Large intestine (tissue), 3 donors: ENCODE measurements at regions not wholly inside any gene's neighbourhood (a gene's known extent, or its start where the extent isn't known, plus 50 kb on each side); places are given as distances from the start of the nearest gene placed in this dataset.
A peak's percentile ranks its signal among the peaks of the same experiment; 100 is the strongest.

Source experiments
- DNase-seq, 2 donors: peaks; one replicate each; pipeline versions ENCODE4 v3.0.0 to v3.0.0-alpha.2; 2013
- H3K27ac ChIP-seq: one replicate; pipeline ENCODE4 v1.5.1; 2013; ENCODE audit warnings: low read length
- H3K27me3 ChIP-seq: 2 replicates; pipeline ENCODE4 v1.6.1; 2013; ENCODE audit warnings: low read length; ENCODE audit not compliant: control insufficient read depth, insufficient read depth
- H3K36me3 ChIP-seq: 2 replicates; pipeline ENCODE4 v1.6.1; 2013; ENCODE audit warnings: low read length; ENCODE audit not compliant: control insufficient read depth, insufficient read depth
- H3K4me1 ChIP-seq: one replicate; pipeline ENCODE4 v1.6.1; 2013; ENCODE audit warnings: low read length; ENCODE audit not compliant: control insufficient read depth, insufficient read depth
- H3K4me3 ChIP-seq: one replicate; pipeline ENCODE4 v1.5.1; 2013; ENCODE audit warnings: low read length
- H3K9me3 ChIP-seq: one replicate; pipeline ENCODE4 v1.6.1; 2013; ENCODE audit warnings: mild to moderate bottlenecking, low read depth, low read length, moderate library complexity; ENCODE audit not compliant: control insufficient read depth
- WGBS: methylation state at CpG from one replicate; pipeline ENCODE4 v1.1.5; 2013; ENCODE audit warnings: low lambda C conversion rate; ENCODE audit not compliant: insufficient coverage; 5-methylcytosine and 5-hydroxymethylcytosine counted together

DNA sequence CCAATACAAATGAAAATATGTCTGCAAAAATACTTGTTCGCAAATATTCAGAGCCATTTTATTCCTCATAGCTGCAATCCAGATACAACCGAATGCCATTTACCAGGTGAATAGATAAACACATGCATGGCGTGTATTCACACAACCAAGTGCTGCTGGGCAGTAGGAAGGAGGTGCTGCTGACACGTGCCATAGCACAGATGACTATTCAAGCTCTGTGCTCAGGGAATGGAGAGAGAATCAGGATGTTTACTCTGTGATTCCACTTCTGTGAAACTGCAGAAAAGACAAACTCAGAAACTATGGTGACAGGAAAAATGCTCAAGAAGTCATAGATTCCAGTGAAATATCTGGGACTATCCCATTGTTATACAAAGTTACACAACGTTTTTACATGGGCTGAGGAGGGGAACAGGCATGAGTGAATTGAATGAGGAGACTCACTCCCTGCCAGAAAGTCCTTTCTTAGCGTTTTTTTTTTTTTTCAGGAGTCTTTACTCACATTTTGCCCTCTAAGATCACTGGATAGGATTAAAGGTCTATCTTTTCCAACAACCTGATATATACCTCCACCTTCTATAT, 152.9 kb upstream of the NDN start:
- DNase-seq: no peak
- H3K27ac ChIP-seq: no peak overlapping the region
- no peaks in the 10 kb centered on the region for H3K27me3 ChIP-seq
- WGBS: 67% methylated on average over 2 of the region's 6 CpGs
- no peaks in the 10 kb centered on the region for H3K9me3 ChIP-seq
- no peak overlapping the region for H3K4me3 ChIP-seq
- no peaks in the 10 kb centered on the region for H3K36me3 ChIP-seq
- H3K4me1 ChIP-seq: no peaks in the 10 kb centered on the region

DNA sequence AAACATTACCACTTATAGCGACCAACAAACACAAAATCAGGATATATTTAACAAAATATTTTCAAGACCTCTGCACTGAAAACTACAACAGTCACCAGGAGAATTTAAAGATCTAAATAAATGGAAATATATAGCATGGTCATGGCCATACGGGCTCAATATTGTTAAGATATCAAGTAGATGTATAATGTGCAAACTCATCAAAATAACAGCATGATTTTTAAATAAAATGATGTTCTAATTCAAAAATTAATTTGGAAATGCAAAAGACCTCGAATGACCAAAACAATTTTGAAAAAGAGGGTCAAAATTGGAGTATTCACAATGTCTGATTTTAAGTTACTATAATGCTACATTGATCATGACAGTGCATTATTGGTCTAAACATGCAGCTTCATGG, 159.1 kb upstream of the NDN start:
- Histone ChIP-seq H3K4me1 (no peaks in the 10 kb centered on the region), H3K36me3 (no peaks in the 10 kb centered on the region), H3K4me3 (no peak overlapping the region), H3K27me3 (no peaks in the 10 kb centered on the region), H3K9me3 (no peaks in the 10 kb centered on the region), H3K27ac (no peak overlapping the region)
- no peak for DNase-seq
- WGBS: 53% methylated on average over 3 of the region's 3 CpGs

DNA sequence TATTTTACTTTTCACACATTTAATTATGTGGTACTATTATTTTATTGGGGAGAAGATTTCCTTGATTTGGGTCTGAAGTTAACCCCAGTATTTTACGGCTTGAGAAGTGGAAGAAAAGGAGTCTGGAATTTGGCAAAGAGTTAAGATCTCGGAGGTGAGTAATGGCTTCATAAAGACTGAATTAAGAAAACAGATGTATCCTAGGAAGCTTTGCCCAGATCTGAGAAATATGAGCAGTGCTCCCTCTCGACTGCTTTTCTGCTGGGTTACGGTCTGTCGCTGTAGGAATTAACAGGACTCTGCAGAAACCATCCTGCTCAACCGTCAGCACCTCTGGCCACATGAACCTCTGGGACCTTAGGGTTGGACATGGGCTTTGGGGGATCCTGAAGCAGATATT, 163.6 kb upstream of the NDN start:
- Histone ChIP-seq H3K36me3 (no peaks in the 10 kb centered on the region), H3K27me3 (no peaks in the 10 kb centered on the region), H3K4me3 (no peak overlapping the region), H3K4me1 (no peaks in the 10 kb centered on the region), H3K27ac (no peak overlapping the region), H3K9me3 (no peaks in the 10 kb centered on the region)
- WGBS: 86% methylated on average over 2 of the region's 6 CpGs
- DNase-seq: no peak

DNA sequence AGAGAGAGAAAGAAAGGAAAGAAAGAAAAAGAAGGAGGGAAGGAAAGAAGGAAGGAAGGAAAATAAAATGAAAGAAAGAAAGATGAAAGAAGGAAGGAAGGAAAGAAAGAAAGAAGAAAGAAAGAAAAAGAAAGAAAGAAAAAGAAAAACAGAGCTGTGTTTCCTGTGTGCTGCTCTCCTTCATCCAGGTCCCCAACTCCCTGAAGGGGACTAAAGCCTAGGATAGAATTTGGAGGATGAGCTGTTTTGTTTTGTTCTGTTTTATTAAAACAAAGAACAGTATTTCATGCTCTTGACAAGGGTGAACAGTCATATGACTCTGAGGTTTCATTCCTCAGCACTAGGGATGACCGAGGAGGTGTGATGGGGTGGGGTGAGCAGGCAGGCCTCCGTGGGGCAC, 164.8 kb upstream of the NDN start:
- Histone ChIP-seq H3K36me3 (no peaks in the 10 kb centered on the region), H3K4me1 (no peaks in the 10 kb centered on the region), H3K27ac (no peak overlapping the region), H3K27me3 (no peaks in the 10 kb centered on the region), H3K4me3 (no peak overlapping the region), H3K9me3 (no peaks in the 10 kb centered on the region)
- WGBS: no CpG with 5 or more reads among the region's 2 CpGs
- no peak for DNase-seq

DNA sequence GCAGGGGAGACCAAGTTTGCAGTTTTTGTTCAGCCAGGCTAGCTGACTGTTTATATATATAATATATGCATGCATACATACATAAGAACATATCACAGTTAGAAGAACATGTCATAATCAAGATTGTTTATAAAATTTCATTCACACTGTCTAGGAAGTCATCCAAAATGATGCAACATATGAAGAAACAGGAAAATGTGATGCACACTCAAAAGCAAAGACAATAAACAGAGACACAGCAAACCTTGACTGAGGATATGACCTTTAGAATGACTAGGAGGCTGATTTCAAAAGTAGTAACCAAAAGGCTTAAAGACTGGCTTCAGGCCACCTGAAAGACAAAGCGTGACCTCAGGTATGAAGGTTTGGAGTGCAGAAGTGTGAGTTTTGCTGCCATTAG, 166.2 kb upstream of the NDN start:
- no peaks in the 10 kb centered on the region for H3K9me3 ChIP-seq
- no peak overlapping the region for H3K4me3 ChIP-seq
- H3K4me1 ChIP-seq: no peaks in the 10 kb centered on the region
- DNase-seq: no peak
- no peak overlapping the region for H3K27ac ChIP-seq
- H3K27me3 ChIP-seq: no peaks in the 10 kb centered on the region
- H3K36me3 ChIP-seq: no peaks in the 10 kb centered on the region
- WGBS: no CpG with 5 or more reads among the region's 1 CpG

DNA sequence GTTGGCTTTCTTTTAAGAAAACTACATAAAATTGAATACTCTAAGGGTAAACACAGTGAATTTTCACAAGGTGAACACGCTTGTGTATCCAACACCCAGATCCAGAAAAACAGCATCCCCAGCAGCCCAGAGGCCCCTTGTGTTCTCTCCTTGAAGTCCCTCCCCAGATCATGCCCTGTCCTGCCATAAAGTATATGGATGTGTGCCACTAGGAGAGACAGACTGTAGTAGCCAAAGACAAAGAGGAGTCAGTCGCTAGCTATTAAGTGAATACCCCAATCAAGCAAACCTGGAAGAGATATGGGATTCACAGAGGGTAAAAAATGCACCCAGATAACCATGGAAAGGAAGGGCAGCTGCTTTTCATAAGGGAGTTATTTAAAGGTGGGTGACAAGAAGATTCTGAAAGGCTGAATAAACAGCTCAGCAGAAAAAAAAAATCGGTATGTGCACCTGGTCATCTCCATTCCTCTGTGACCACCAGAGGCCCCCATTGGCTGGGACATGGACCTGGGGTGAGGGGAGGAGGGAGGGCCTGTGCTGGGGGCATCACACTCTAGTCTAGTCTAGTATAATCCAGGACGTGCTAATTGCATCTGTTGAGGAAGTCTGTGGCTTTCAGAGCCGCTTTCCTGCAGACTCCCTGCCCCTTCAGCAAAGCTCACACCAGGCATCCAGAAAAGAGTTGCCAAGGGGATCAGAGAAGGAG, 167.3 kb upstream of the NDN start:
- no peak for DNase-seq
- WGBS: no CpG with 5 or more reads among the region's 5 CpGs
- Histone ChIP-seq H3K27me3 (no peaks in the 10 kb centered on the region), H3K27ac (no peak overlapping the region), H3K36me3 (no peaks in the 10 kb centered on the region), H3K4me3 (no peak overlapping the region), H3K9me3 (no peaks in the 10 kb centered on the region), H3K4me1 (no peaks in the 10 kb centered on the region)

DNA sequence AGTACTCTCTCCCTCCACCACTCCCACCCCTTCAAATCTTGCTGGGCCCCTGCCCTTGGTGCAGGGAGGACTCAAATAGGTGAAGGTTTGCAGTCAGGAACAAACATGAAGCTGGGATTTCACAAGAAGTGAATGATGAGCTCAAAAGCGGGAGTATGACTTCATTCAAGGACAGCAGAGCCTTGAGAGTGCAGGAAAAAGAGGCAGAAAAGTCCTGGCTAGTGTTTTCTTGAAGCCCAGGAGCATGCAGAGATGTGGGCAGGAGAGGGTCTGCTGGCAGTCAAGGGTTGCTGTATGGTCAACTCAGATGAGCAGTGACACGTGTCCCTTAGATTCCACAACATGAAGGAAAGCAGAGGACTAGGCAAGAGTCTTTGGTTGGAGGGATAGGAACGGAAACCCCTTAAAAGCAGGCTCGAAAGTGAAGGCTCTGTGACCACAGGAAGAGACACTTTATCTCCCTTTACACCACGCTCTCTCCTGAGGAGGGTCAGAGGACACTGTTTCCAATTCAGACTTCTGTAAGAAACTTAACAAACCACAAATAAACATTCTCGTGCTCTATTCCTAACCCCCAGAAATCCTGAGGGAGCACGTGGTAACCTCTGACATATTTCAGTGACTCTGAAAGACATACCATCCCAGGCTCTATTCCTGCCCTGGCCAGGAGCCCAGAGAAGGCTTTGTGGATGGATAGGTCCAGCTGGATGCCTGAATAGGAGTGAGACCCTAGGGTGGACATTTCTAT, 168.0 kb upstream of the NDN start:
- no peak overlapping the region for H3K4me3 ChIP-seq
- H3K4me1 ChIP-seq: no peaks in the 10 kb centered on the region
- WGBS: 61% methylated on average over 2 of the region's 7 CpGs
- DNase-seq: no peak
- no peaks in the 10 kb centered on the region for H3K9me3 ChIP-seq
- no peaks in the 10 kb centered on the region for H3K27me3 ChIP-seq
- no peaks in the 10 kb centered on the region for H3K36me3 ChIP-seq
- H3K27ac ChIP-seq: no peak overlapping the region

DNA sequence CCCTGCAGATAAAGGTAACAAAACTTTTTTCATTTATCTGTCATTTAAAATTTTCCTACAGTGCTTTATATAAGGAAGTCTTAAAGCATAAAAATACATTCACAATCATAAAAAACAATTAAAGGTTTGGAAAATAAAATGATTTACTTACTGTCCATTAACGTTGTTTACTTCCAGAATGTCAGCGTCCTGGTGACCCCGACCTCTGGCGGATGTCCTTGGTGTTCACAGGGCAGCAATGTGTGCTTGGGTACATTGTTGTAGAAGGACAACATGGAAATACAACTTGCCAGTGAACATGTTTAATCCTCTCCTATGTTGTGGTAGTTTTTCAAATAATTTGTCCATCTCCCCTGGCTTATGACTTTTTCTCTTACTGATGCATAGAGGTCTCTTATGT, 168.8 kb upstream of the NDN start:
- H3K9me3 ChIP-seq: peaks cover 5% of the 10 kb centered on the region
- no peaks in the 10 kb centered on the region for H3K4me1 ChIP-seq
- H3K36me3 ChIP-seq: no peaks in the 10 kb centered on the region
- H3K4me3 ChIP-seq: no peak overlapping the region
- DNase-seq: no peak
- H3K27ac ChIP-seq: no peak overlapping the region
- no peaks in the 10 kb centered on the region for H3K27me3 ChIP-seq
- WGBS: no CpG with 5 or more reads among the region's 4 CpGs

DNA sequence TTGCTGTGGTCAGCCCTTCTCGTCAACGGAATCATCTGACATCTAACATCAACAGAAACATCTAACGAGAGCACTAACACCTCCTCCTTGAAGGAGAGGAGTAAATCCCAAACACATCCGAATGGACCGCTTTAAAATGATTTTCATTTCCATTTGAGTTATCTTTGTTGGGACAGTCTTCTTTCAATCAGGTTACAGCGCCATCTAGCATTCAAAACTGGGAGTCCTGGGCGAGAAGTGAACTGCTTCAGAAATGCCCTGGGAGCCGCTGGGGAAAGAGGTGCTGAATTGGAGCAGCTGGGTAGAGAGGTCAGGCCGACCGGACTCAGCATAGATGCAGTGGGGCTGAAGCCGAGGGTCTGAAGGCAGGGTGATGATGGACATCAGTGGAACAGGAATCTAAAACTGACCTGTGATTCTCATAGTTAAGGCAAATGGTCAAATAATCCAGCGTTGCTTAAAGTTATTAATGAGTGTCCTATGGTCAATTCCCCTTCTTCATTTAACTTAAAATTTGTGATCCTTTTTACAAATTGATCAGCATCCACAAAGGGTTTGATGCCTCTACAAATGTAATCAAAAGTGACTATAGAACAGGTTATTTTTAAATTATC, 170.0 kb upstream of the NDN start:
- Histone ChIP-seq H3K27me3 (no peaks in the 10 kb centered on the region), H3K4me3 (no peak overlapping the region), H3K4me1 (no peaks in the 10 kb centered on the region), H3K9me3 (peaks cover 5% of the 10 kb centered on the region), H3K36me3 (no peaks in the 10 kb centered on the region), H3K27ac (no peak overlapping the region)
- 60% methylated on average over 2 of the region's 12 CpGs for WGBS
- peak; percentile 19 to 20 for DNase-seq

DNA sequence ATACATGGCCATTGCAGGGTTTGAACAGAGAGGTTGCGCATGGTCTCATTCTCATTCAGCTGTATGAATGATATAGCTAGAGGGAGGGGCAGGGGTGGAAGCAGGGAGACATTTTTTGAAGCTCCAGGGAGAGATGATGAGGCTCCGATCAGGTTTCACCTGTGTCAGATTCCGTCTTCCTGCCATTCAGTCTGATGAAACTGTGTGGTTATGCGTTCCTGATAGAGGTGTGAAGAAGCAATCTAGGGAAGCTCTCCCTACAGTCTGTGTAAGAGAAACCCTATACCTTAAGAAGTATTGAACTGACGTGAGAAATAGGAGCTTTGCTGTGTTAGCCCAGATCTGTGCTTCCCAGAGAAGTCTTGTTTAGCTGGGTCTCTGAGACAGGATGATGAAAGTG, 171.9 kb upstream of the NDN start:
- 90% methylated on average over 2 of the region's 5 CpGs for whole genome bisulfite sequencing
- H3K27me3 ChIP-seq: no peaks in the 10 kb centered on the region
- no peak for DNase-seq
- H3K4me1 ChIP-seq: no peaks in the 10 kb centered on the region
- H3K4me3 ChIP-seq: no peak overlapping the region
- H3K36me3 ChIP-seq: no peaks in the 10 kb centered on the region
- peaks cover 5% of the 10 kb centered on the region for H3K9me3 ChIP-seq
- H3K27ac ChIP-seq: no peak overlapping the region
